ENCODE measurements at regions not wholly inside any gene's neighbourhood (a gene's known extent, or its start where the extent isn't known, plus 50 kb on each side); places are given as distances from the start of the nearest gene placed in this dataset.
"Not testable (repeated sequence)": the region's sequence is repeated elsewhere in the genome, so short reads cannot be mapped to it uniquely, and the experiment has no call there.

DNA sequence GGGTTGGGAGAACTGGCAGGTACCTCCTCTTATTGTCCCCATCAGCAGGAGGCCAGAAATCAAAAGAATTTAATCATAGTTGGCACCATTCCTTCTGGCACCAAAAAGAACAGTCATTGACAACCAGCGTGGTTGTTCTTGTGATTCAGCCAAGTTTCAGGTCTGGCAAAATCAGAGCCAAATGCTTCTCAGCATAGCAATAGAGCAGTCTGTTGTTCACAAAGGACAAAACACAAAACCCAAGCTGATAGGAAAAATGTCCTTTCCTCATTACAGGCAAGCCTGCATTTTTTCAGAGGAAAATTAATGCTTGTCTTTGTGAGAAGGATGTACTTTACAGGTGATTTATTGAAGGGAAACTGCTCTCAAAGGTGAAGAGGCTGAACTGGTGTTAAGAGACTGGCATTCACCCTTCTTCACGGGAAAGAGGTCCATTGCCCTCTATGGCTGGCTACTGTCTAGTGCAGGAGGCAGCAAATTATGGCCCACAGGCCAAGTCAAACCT is 241.8 kb upstream of the ARHGAP42 start:
- DNase-seq (ENCODE audit: low spot score) = no peak
- Histone ChIP-seq H3K9me3 (no peaks in the 10 kb centered on the region), H3K4me1 (no peaks in the 10 kb centered on the region), H3K4me3 (no peak overlapping the region), H3K36me3 (no peaks in the 10 kb centered on the region), H3K27ac (peak overlapping the region in 1 of 2 donors; percentile 58), H3K27me3 (no peaks in the 10 kb centered on the region)
- TF ChIP-seq, protein P1, sequence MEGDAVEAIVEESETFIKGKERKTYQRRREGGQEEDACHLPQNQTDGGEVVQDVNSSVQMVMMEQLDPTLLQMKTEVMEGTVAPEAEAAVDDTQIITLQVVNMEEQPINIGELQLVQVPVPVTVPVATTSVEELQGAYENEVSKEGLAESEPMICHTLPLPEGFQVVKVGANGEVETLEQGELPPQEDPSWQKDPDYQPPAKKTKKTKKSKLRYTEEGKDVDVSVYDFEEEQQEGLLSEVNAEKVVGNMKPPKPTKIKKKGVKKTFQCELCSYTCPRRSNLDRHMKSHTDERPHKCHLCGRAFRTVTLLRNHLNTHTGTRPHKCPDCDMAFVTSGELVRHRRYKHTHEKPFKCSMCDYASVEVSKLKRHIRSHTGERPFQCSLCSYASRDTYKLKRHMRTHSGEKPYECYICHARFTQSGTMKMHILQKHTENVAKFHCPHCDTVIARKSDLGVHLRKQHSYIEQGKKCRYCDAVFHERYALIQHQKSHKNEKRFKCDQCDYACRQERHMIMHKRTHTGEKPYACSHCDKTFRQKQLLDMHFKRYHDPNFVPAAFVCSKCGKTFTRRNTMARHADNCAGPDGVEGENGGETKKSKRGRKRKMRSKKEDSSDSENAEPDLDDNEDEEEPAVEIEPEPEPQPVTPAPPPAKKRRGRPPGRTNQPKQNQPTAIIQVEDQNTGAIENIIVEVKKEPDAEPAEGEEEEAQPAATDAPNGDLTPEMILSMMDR (IDR thresholded peaks at IDR 0.05) = peak; percentile 14 to 33

DNA sequence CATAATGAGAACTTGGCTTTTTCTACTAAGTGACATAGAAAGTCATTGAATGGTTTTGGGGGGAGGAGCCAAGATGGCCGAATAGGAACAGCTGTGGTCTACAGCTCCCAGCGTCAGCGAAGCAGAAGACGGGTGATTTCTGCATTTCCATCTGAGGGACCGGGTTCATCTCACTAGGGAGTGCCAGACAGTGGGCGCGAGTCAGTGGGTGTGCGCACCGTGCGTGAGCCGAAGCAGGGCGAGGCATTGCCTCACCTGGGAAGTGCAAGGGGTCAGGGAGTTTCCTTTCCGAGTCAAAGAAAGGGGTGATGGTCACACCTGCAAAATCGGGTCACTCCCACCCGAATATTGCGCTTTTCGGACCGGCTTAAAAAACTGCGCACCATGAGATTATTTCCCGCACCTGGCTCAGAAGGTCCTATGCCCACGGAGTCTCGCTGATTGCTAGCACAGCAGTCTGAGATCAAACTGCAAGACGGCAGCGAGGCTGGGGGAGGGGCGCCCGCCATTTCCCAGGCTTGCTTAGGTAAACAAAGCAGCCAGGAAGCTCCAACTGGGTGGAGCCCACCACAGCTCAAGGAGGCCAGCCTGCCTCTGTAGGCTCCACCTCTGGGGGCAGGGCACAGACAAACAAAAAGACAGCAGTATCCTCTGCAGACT is 235.2 kb upstream of the ARHGAP42 start:
- not testable (repeated sequence) for H3K4me3 ChIP-seq; H3K36me3 ChIP-seq; H3K4me1 ChIP-seq; DNase-seq (ENCODE audit: low spot score); H3K27me3 ChIP-seq; H3K27ac ChIP-seq; H3K9me3 ChIP-seq

DNA sequence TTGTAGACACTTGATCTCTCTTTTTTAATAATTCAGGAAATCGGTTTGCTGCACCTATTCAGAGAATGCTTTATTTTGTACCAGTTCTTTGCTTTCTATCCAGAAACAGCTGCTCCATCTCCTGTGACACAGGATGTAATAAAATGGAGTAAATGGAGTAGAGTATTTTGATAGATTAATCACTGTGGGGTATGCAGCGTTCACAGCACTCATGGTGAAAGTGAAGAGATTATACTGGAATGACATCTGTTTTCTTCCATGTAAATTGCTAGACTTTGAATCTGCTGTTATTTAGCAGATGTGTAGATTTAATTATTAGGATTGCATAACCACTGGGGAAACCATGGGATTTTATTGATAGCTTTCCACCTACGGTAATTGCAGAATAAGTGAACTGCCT is 227.3 kb upstream of the ARHGAP42 start:
- no peaks in the 10 kb centered on the region for H3K27me3 ChIP-seq
- H3K27ac ChIP-seq = no peak overlapping the region
- H3K4me1 ChIP-seq = no peaks in the 10 kb centered on the region
- peaks cover 0 to 4% of the 10 kb centered on the region in 2 donors for H3K9me3 ChIP-seq
- TF ChIP-seq, protein P1 (IDR thresholded peaks at IDR 0.05) = no peak
- H3K4me3 ChIP-seq = no peak overlapping the region
- no peaks in the 10 kb centered on the region for H3K36me3 ChIP-seq
- no peak for DNase-seq (ENCODE audit: low spot score)

DNA sequence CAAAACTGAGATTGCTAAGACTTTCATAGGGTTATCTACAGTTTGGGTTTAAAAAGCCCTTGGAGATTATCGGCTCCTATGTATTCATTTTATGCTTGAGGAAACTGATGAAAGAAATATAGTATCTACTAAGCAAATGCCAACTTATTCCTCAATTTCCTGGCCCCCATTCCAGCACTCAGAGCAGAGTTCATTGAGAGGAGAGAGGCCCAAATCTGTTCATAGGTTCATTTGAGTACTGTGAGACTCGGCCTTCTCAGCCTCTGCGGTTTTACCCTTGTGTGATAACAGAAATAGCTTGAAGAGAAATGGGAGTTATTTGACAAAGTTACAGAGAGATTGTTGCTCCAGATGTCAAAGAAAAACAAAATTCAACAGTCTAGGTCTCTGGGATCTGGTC is 226.7 kb upstream of the ARHGAP42 start:
- H3K36me3 ChIP-seq = no peaks in the 10 kb centered on the region
- H3K9me3 ChIP-seq = peaks cover 0 to 4% of the 10 kb centered on the region in 2 donors
- H3K27me3 ChIP-seq = no peaks in the 10 kb centered on the region
- TF ChIP-seq, protein P1 (IDR thresholded peaks at IDR 0.05) = no peak
- no peak for DNase-seq (ENCODE audit: low spot score)
- no peak overlapping the region for H3K27ac ChIP-seq
- no peaks in the 10 kb centered on the region for H3K4me1 ChIP-seq
- H3K4me3 ChIP-seq = no peak overlapping the region

DNA sequence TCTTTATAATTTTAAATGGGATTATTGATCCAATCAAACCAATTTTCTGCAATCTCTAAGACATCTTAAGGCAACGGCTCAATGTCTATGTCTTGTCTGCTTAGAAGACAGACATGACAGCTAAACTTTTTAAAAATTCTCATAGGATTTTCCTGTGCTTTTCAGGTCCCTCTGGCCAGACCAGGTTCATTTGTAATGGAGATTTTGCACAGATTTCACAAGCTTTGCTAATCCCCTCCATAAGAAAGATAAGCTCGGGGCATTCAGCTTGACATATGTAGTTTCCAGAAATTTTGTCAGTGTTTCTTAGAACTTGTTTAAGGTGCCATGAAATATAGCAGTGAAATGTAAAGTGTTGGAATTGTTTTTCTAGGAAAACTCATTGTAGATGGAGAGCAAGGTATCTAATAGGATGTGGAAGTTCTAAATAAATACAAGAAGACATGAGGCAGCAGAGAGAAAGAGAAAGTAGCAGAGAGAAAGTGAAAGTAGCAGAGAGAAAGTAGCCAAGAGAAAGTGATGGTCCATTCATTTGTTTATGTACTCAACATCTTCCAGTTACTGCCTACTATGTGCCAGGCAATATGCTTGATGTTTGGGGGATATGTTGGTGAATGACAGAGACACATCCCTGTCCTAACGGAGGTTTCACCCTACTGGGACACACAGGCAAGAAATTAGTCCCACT is 219.1 kb upstream of the ARHGAP42 start:
- DNase-seq (ENCODE audit: low spot score) = no peak
- Histone ChIP-seq H3K36me3 (no peaks in the 10 kb centered on the region), H3K27me3 (no peaks in the 10 kb centered on the region), H3K9me3 (peaks cover 0 to 4% of the 10 kb centered on the region in 2 donors), H3K27ac (no peak overlapping the region), H3K4me1 (peaks cover 0 to 8% of the 10 kb centered on the region in 2 donors), H3K4me3 (no peak overlapping the region)
- TF ChIP-seq, protein P1 (IDR thresholded peaks at IDR 0.05) = no peak

DNA sequence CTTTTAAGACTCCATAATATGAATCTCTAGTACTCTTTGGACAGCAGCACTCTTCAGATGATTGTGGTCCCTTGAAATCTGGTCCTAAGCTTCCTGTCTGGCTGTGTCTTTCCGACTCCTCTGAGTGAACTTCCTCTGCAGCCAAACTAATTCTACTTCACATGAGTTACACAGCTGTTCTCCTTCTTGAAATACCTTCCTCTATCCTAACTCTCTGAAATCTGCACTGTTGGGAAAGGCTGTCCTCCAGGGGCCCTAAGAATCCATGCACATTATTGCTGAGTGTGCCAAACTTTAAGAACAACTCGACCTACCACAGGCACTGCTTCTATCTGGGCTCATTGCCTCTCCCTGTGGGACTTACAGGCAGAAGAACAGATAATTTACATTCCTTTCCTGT is 217.3 kb upstream of the ARHGAP42 start:
- H3K4me3 ChIP-seq = no peak overlapping the region
- no peak for DNase-seq (ENCODE audit: low spot score)
- H3K36me3 ChIP-seq = no peaks in the 10 kb centered on the region
- TF ChIP-seq, protein P1 (IDR thresholded peaks at IDR 0.05) = no peak
- no peaks in the 10 kb centered on the region for H3K27me3 ChIP-seq
- no peak overlapping the region for H3K27ac ChIP-seq
- H3K4me1 ChIP-seq = peaks cover 0 to 9% of the 10 kb centered on the region in 2 donors
- no peaks in the 10 kb centered on the region for H3K9me3 ChIP-seq
